AG04450 (cell line): ENCODE measurements at regions not wholly inside any gene's neighbourhood (a gene's known extent, or its start where the extent isn't known, plus 50 kb on each side); places are given as distances from the start of the nearest gene placed in this dataset.

ENCODE experiments used
- CTCF ChIA-PET: fragments of 300-600, 350-600 bp; formaldehyde crosslinking; extraction: SDS; loops from one replicate; lab custom pipeline; 2022; ENCODE audit warnings: antibody characterized with exemption, inconsistent platforms; lab: Charles Lee
- POLR2A ChIA-PET: fragments of 350-600 bp; formaldehyde crosslinking; extraction: SDS; loops from one replicate; lab custom pipeline; 2021; ENCODE audit warnings: antibody characterized with exemption, inconsistent platforms; lab: Yijun Ruan, JAX
- DNase-seq: peaks from one replicate; pipeline ENCODE4 v3.0.0-alpha.2; 2011; ENCODE audit warnings: low read depth, low spot score
- H3K27ac ChIP-seq: one replicate; pipeline ENCODE4 v1.5.1; 2012; ENCODE audit warnings: low read depth, low read length, control low read depth
- H3K27me3 ChIP-seq: one replicate; pipeline ENCODE4 v1.6.0; 2012; ENCODE audit warnings: low read length; ENCODE audit not compliant: control insufficient read depth, insufficient read depth
- H3K4me3 ChIP-seq: 2 replicates; pipeline ENCODE4 v1.5.1; 2011; ENCODE audit warnings: mild to moderate bottlenecking, low read depth, low read length, control low read depth
- H3K9me3 ChIP-seq: 2 replicates; pipeline ENCODE4 v1.5.1; 2012; ENCODE audit warnings: low read length; ENCODE audit not compliant: control insufficient read depth, insufficient read depth
- TF ChIP-seq, protein P1 (sequence below): IDR thresholded peaks from 2 replicates; pipeline ENCODE4 v1.5.1; 2011; ENCODE audit warnings: low read depth, low read length, control low read depth, inconsistent platforms

DNA sequence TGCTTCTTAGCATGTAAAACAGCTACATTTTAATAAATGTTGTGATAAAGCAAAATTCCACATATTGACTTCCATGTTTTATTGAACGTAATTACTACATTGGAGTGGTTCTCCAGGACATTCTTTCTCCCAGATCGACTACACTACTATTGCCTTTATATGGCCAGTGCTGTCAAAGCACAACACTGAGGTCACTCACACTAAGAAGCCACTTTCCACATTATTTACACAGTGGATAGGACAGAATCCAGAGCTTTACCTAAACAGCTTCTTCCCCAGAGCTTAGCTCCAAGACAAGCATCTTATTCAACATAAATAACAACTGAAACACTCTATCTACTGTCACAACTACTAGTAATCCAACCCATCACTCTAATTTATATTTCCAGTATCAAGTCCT is 73.9 kb upstream of the WDR75 start:
- Histone ChIP-seq H3K27ac (no peak overlapping the region), H3K27me3 (no peaks in the 10 kb centered on the region), H3K9me3 (no peaks in the 10 kb centered on the region), H3K4me3 (no peak overlapping the region)
- ChIA-PET POLR2A (interaction anchor here (0.9 kb wide), 1 partner anchor 188 kb away, joined by 3 read pairs; no protein-coding TSS in a partner anchor), CTCF (interaction anchor here (1.3 kb wide), 1 partner anchor 28 kb away, joined by 3 read pairs; no protein-coding TSS in a partner anchor)
- TF ChIP-seq, protein P1, sequence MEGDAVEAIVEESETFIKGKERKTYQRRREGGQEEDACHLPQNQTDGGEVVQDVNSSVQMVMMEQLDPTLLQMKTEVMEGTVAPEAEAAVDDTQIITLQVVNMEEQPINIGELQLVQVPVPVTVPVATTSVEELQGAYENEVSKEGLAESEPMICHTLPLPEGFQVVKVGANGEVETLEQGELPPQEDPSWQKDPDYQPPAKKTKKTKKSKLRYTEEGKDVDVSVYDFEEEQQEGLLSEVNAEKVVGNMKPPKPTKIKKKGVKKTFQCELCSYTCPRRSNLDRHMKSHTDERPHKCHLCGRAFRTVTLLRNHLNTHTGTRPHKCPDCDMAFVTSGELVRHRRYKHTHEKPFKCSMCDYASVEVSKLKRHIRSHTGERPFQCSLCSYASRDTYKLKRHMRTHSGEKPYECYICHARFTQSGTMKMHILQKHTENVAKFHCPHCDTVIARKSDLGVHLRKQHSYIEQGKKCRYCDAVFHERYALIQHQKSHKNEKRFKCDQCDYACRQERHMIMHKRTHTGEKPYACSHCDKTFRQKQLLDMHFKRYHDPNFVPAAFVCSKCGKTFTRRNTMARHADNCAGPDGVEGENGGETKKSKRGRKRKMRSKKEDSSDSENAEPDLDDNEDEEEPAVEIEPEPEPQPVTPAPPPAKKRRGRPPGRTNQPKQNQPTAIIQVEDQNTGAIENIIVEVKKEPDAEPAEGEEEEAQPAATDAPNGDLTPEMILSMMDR = no peak
- no peak for DNase-seq

DNA sequence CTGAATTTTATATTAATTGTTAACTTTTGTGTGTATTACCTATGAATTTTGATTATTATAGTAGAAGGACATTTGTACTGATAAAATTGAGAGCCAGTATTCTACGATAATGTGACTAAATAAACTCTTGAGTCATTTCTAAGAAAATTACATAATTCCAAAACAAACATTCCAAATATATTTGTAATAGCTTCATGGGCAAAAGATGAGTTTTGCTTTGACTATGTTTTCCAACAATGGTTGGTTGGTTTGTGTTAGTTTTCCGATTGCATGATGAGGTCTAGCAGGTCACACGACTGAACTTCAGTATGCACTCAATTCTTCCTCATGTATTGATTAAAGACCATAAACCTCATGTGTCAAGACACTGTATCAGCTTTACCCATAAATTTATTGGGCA is 71.7 kb upstream of the WDR75 start:
- no peak overlapping the region for H3K27ac ChIP-seq
- DNase-seq = no peak
- ChIA-PET POLR2A (no interaction called here), CTCF (no interaction called here)
- H3K27me3 ChIP-seq = no peaks in the 10 kb centered on the region
- H3K9me3 ChIP-seq = no peaks in the 10 kb centered on the region
- H3K4me3 ChIP-seq = no peak overlapping the region
- TF ChIP-seq, protein P1 = no peak

DNA sequence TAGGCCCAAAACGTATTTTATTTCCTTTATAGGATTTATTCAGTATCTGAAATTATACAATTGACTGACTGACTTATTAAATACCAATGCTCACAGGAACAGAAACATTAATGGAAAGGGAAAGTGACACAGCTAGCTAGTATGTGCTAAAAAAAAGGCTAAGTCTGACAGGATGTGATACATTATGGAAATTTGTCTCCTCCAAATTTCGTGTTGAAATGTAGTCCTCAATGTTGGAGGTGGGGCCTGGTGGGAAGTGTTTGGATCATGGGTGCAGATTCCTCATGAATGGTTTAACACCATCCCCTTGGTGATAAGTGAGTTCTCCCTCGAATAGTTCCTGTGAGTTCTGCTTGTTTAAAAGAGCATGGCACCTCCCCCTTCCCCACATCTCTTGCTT is 70.6 kb upstream of the WDR75 start:
- H3K9me3 ChIP-seq = no peaks in the 10 kb centered on the region
- ChIA-PET POLR2A (no interaction called here), CTCF (no interaction called here)
- TF ChIP-seq, protein P1 = no peak
- no peaks in the 10 kb centered on the region for H3K27me3 ChIP-seq
- no peak overlapping the region for H3K27ac ChIP-seq
- H3K4me3 ChIP-seq = no peak overlapping the region
- no peak for DNase-seq

DNA sequence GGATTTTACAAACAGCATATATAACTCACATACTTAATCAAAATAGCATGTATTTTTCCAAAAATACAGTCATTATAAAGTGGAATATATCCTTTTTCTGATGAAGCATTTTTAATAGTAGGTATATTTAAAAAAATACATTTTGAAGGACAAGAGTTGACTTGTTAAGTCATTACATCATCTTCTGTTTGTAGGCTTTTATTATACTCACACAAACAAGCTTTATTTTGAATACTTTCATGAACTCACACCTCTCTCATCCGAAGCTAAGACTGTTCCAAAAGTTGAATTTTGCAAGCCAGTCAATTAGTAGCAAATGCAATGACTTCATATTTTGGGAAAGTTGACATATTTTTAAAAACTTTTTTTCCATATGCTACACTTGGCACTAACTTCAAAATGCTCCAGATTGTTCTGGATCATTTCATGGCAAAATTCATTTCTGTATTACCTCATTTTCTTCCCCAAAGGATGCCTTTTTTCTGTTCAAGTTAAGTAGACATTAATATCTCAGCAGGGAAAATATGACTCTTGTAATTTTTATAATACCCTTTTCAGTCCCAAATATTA is 68.5 kb upstream of the WDR75 start:
- no peaks in the 10 kb centered on the region for H3K9me3 ChIP-seq
- no peaks in the 10 kb centered on the region for H3K27me3 ChIP-seq
- DNase-seq = no peak
- ChIA-PET POLR2A (no interaction called here), CTCF (no interaction called here)
- no peak overlapping the region for H3K4me3 ChIP-seq
- no peak overlapping the region for H3K27ac ChIP-seq
- TF ChIP-seq, protein P1 = no peak

DNA sequence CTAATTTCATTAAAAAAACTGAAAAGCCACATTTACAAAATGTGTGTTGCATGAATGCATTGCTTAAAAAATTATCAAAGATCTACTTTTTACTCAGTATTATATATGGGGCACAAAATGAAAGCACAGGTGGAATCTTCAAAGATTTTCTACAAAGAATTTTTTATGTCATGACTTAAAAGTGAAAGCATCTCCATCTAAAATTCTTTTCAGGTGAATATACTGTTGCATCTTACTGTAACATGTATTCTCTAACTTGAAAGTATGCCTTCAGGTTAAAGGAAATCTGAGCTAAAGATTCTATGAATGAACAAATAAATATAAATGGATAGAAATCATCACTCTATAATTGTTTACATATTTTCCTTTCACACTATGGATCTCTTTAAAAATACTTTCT is 66.8 kb upstream of the WDR75 start:
- ChIA-PET POLR2A (no interaction called here), CTCF (no interaction called here)
- H3K27me3 ChIP-seq = no peaks in the 10 kb centered on the region
- DNase-seq = no peak
- no peaks in the 10 kb centered on the region for H3K9me3 ChIP-seq
- H3K27ac ChIP-seq = no peak overlapping the region
- TF ChIP-seq, protein P1 = no peak
- H3K4me3 ChIP-seq = no peak overlapping the region
